Activated CD4-positive, alpha-beta T cell treated with anti-CD3 and anti-CD28 coated beads, Interleukin-2, amount 10 ng/mL, durations not matched to agents 7 days and 5 days (primary cell): ENCODE measurements at regions not wholly inside any gene's neighbourhood (a gene's known extent, or its start where the extent isn't known, plus 50 kb on each side); places are given as distances from the start of the nearest gene placed in this dataset.
"Not testable (repeated sequence)": the region's sequence is repeated elsewhere in the genome, so short reads cannot be mapped to it uniquely, and the experiment has no call there.

Experiments used
- CTCF ChIA-PET: fragments of 350-600 bp; sonication (Branson Sonifier 250); formaldehyde crosslinking; loops from one replicate; lab custom pipeline; 2021; ENCODE audit warnings: antibody characterized with exemption; lab: Charles Lee
- POLR2A ChIA-PET: fragments of 350-600 bp; sonication (Branson Sonifier 250); formaldehyde crosslinking; loops from one replicate; lab custom pipeline; 2021; ENCODE audit warnings: antibody characterized with exemption; lab: Charles Lee
- DNase-seq: peaks from one replicate; pipeline ENCODE4 v3.0.0-alpha.2; 2020
- H3K27ac Mint-ChIP-seq: one replicate; pipeline ENCODE4 v1.8.0; 2021; ENCODE audit warnings: mild to moderate bottlenecking, moderate library complexity, mixed read lengths
- H3K27me3 Mint-ChIP-seq: one replicate; pipeline ENCODE4 v1.8.0; 2021; ENCODE audit warnings: mixed read lengths
- H3K36me3 Mint-ChIP-seq: one replicate; pipeline ENCODE4 v1.8.0; 2021; ENCODE audit warnings: low read depth, mixed read lengths
- H3K4me1 Mint-ChIP-seq: one replicate; pipeline ENCODE4 v1.8.0; 2021; ENCODE audit warnings: mixed read lengths
- H3K4me3 Mint-ChIP-seq: one replicate; pipeline ENCODE4 v1.8.0; 2021; ENCODE audit warnings: mild to moderate bottlenecking, moderate library complexity, mixed read lengths
- H3K9me3 Mint-ChIP-seq: one replicate; pipeline ENCODE4 v1.8.0; 2021; ENCODE audit warnings: mixed read lengths

- Mint-ChIP-seq H3K27ac (no peak overlapping the region), H3K27me3 (peaks cover 25% of the 10 kb centered on the region), H3K4me1 (peaks cover 3% of the 10 kb centered on the region), H3K36me3 (no peaks in the 10 kb centered on the region), H3K4me3 (no peak overlapping the region), H3K9me3 (no peaks in the 10 kb centered on the region)
- no peak for DNase-seq
- ChIA-PET CTCF (no interaction called here), POLR2A (no interaction called here)
These were observed 568.8 kb upstream of the C16orf82 start for GRCh38 chr16:26497896-26498295.

GRCh38 chr16:26500326-26500725 is 566.4 kb upstream of the C16orf82 start:
- Mint-ChIP-seq H3K27ac (no peak overlapping the region), H3K9me3 (no peaks in the 10 kb centered on the region), H3K4me3 (no peak overlapping the region), H3K4me1 (peaks cover 3% of the 10 kb centered on the region), H3K27me3 (peaks cover 28% of the 10 kb centered on the region), H3K36me3 (no peaks in the 10 kb centered on the region)
- no peak for DNase-seq
- CTCF ChIA-PET = no interaction called here
- POLR2A ChIA-PET = no interaction called here

GRCh38 chr16:26505496-26505895 is 561.2 kb upstream of the C16orf82 start:
- ChIA-PET CTCF (no interaction called here), POLR2A (no interaction called here)
- no peaks in the 10 kb centered on the region for H3K4me1 Mint-ChIP-seq
- peaks cover 25% of the 10 kb centered on the region for H3K27me3 Mint-ChIP-seq
- no peak overlapping the region for H3K4me3 Mint-ChIP-seq
- DNase-seq = no peak
- no peaks in the 10 kb centered on the region for H3K36me3 Mint-ChIP-seq
- H3K27ac Mint-ChIP-seq = no peak overlapping the region
- no peaks in the 10 kb centered on the region for H3K9me3 Mint-ChIP-seq

DNA sequence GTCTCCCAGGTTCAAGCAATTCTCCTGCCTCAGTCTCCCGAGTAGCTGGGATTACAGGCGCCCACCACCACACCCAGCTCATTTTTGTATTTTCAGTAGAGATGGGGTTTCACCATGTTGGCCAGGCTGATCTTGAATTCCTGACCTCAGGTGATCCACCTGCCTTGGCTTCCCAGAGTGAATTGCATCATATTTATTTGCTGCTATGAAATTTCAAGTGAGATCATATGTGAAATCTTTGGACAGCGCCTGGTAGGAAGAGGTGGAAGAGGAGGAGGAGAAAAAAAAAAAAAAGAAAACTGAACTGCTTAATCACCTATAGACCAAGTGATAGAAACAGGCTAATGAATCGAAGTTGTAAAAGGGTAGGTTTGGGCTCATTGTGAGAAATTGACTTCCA is 557.8 kb upstream of the C16orf82 start:
- peaks cover 24% of the 10 kb centered on the region for H3K27me3 Mint-ChIP-seq
- H3K9me3 Mint-ChIP-seq, H3K36me3 Mint-ChIP-seq, POLR2A ChIA-PET, H3K4me3 Mint-ChIP-seq, CTCF ChIA-PET, H3K27ac Mint-ChIP-seq, DNase-seq, H3K4me1 Mint-ChIP-seq: not testable (repeated sequence)

DNA sequence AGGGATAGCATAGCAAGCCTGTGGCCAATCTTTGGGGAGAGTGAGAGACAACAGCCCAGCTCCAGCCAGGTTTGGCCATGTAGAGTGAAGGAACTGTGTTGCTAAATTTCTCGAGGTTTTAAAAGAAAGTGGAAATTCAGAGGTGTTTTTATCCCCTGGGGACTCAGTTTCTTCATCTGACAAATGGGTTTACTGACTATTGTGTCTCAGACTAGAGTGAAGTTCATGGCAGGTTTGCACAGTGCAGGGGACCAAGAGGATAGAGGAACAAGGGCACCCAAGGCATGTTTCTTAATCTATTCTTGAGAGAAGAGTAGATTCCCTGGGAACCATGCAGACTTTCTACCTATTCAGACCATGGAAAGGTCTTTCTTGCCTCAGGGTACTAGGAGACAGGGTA is 555.8 kb upstream of the C16orf82 start:
- no peaks in the 10 kb centered on the region for H3K36me3 Mint-ChIP-seq
- H3K4me3 Mint-ChIP-seq = no peak overlapping the region
- H3K9me3 Mint-ChIP-seq = no peaks in the 10 kb centered on the region

GRCh38 chr16:26511463-26511862 is 555.3 kb upstream of the C16orf82 start:
- no peaks in the 10 kb centered on the region for H3K9me3 Mint-ChIP-seq
- no peak for DNase-seq
- ChIA-PET CTCF (no interaction called here), POLR2A (no interaction called here)
- peaks cover 18% of the 10 kb centered on the region for H3K27me3 Mint-ChIP-seq
- no peak overlapping the region for H3K27ac Mint-ChIP-seq
- no peaks in the 10 kb centered on the region for H3K4me1 Mint-ChIP-seq
- H3K4me3 Mint-ChIP-seq = no peak overlapping the region
- H3K36me3 Mint-ChIP-seq = no peaks in the 10 kb centered on the region

More for the DNA sequence above, 555.8 kb upstream of the C16orf82 start:
- no peak for DNase-seq
- no peak overlapping the region for H3K27ac Mint-ChIP-seq
- ChIA-PET POLR2A (no interaction called here), CTCF (interaction anchor here (1.3 kb wide), 1 partner anchor 17 kb away, joined by 3 read pairs; no protein-coding TSS in a partner anchor)
- H3K27me3 Mint-ChIP-seq = peaks cover 21% of the 10 kb centered on the region
- H3K4me1 Mint-ChIP-seq = no peaks in the 10 kb centered on the region

DNA sequence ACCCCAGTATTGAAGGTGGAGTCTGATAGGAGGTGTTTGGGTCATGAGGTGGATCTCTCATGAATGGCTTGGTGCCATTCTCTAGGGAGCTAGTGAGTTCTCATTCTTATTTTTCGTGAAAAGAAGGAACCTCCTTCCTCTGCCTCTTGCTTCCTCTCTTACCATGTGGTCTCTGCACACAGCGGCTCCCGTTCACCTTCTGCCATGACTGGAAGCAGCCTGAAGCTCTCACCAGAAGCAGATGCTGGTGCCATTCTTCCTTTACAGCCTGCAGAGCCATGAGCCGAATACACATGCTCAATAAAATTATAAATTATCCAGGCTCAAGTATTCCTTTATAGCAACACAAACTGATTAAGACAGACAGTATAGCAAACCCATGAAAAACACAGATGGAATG is 545.1 kb upstream of the C16orf82 start:
- no peaks in the 10 kb centered on the region for H3K36me3 Mint-ChIP-seq
- DNase-seq = no peak
- ChIA-PET CTCF (no interaction called here), POLR2A (no interaction called here)
- H3K4me3 Mint-ChIP-seq = no peak overlapping the region
- peaks cover 23% of the 10 kb centered on the region for H3K27me3 Mint-ChIP-seq
- no peak overlapping the region for H3K27ac Mint-ChIP-seq
- H3K9me3 Mint-ChIP-seq = no peaks in the 10 kb centered on the region
- H3K4me1 Mint-ChIP-seq = no peaks in the 10 kb centered on the region

DNA sequence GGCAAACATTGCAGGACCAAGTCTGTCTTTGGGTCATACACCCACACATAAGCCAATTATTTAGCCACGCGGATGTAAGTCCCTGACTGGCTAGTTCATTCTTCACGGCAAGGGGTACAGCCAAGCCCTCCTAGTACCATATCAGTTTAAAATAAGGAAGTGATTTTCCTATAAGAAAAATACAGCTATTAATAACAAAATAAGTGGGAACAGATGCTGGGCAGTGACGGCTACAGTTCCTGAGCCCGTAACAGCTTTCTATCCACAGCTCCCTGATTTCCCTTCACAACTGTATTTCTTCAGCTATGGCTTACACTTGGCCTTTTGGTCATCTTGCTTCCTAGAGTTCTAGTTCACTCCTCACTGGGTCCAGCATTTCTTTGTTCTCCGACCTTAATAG is 542.4 kb upstream of the C16orf82 start:
- H3K36me3 Mint-ChIP-seq = no peaks in the 10 kb centered on the region
- DNase-seq = no peak
- H3K27me3 Mint-ChIP-seq = peaks cover 31% of the 10 kb centered on the region
- no peaks in the 10 kb centered on the region for H3K4me1 Mint-ChIP-seq
- POLR2A ChIA-PET = no interaction called here
- H3K27ac Mint-ChIP-seq = no peak overlapping the region
- H3K9me3 Mint-ChIP-seq = no peaks in the 10 kb centered on the region
- no peak overlapping the region for H3K4me3 Mint-ChIP-seq
- CTCF ChIA-PET = no interaction called here

DNA sequence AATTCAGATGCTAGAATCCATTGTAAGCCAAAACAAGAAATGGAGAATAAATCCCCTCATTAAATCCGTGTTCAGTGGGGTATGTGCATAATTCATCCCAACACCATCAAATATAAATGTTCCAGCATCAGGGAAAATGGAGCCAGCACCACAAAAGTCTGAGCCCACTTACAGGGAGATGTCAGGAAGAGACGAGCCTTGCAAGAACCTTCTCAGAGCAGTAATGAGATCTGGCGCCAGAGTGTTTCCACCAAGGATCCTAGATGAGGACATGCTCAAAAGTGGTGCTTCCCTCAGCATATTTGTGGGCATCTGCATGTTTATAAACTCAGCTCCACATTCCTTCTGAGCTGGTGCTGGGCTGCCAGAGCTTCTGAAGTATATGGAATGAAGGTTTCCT is 541.9 kb upstream of the C16orf82 start:
- H3K9me3 Mint-ChIP-seq = no peaks in the 10 kb centered on the region
- peaks cover 29% of the 10 kb centered on the region for H3K27me3 Mint-ChIP-seq
- no peak for DNase-seq
- no peak overlapping the region for H3K27ac Mint-ChIP-seq
- no peak overlapping the region for H3K4me3 Mint-ChIP-seq
- no peaks in the 10 kb centered on the region for H3K4me1 Mint-ChIP-seq
- H3K36me3 Mint-ChIP-seq = no peaks in the 10 kb centered on the region
- POLR2A ChIA-PET = no interaction called here
- CTCF ChIA-PET = no interaction called here

DNA sequence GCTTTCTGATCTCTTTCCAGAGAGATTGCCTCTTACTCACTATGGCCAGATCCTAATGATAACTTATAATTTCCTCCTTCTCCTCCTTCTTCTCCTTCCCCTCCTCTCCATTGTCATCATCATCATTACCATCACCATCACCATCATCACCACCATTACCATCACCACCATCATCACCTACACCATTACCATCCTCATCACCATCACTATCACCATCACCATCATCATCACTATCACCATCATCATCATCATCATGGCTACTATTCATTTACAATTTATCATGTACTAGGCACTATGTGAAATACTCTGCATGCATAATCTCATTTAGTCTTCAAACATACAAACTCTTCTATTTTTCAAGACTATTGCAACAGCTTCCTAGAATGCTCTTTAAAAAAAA is 540.9 kb upstream of the C16orf82 start:
- Mint-ChIP-seq H3K4me3 (no peak overlapping the region), H3K36me3 (no peaks in the 10 kb centered on the region), H3K9me3 (no peaks in the 10 kb centered on the region), H3K27ac (no peak overlapping the region), H3K4me1 (no peaks in the 10 kb centered on the region), H3K27me3 (peaks cover 26% of the 10 kb centered on the region)
- POLR2A ChIA-PET = no interaction called here
- CTCF ChIA-PET = no interaction called here
- no peak for DNase-seq

DNA sequence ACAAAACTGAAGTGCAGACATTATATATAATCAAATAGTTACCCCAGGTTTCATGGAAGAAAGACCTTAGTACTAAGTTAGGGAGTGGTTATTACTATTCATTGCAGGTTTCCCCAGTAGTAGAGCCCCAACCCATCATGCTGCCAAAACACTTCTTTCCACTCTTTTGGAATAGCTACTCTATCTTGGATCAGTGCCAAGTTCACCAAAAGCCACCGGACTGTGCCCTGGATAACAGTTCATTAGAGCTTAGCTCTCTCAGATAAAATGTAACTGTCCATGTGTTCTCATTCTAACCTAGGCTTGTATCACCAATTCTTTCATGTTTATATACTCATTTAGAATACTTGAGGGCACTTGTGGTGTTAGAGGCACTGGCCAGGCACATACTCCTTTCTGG is 540.1 kb upstream of the C16orf82 start:
- peaks cover 23% of the 10 kb centered on the region for H3K27me3 Mint-ChIP-seq
- no peaks in the 10 kb centered on the region for H3K4me1 Mint-ChIP-seq
- H3K9me3 Mint-ChIP-seq = no peaks in the 10 kb centered on the region
- H3K36me3 Mint-ChIP-seq = no peaks in the 10 kb centered on the region
- ChIA-PET CTCF (no interaction called here), POLR2A (no interaction called here)
- H3K4me3 Mint-ChIP-seq = no peak overlapping the region
- no peak overlapping the region for H3K27ac Mint-ChIP-seq
- DNase-seq = no peak

DNA sequence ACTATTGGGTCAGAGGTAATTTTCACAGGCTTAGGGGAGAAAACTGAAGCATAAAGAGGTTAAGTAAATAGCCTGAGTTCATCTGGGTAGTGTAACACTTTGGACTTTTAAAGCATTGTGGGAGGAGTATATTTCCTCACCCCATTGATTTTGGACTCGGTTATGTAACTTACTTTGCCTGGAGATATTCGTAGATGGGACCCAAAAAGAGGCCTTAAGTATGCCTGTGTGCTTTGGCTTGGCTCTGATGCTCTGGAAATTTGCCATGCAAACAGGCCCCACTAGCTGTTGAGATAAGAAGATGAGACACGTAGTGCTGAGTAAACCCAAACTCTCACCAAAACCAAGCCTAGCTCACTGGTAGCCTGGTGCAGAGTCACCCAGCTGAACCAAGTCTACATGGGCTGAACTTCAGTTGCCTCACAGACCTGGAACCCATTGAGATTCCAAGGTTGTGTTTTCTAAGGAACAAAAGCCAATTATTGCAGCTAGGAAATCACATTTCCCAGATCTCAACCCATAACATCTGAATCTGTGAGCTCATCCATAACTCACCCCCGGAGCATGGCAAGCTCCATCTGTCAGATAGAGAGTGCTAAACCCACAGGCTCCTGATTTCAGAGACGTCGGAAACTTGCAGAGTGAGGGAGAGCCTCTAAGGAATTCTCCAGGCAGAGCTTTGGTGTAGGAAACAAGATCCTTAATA is 536.0 kb upstream of the C16orf82 start:
- Mint-ChIP-seq H3K9me3 (no peaks in the 10 kb centered on the region), H3K36me3 (no peaks in the 10 kb centered on the region), H3K27me3 (peaks cover 28% of the 10 kb centered on the region), H3K4me1 (no peaks in the 10 kb centered on the region), H3K4me3 (no peak overlapping the region), H3K27ac (no peak overlapping the region)
- ChIA-PET CTCF (interaction anchor here (1.7 kb wide), 1 partner anchor 115 kb away, joined by 3 read pairs; no protein-coding TSS in a partner anchor), POLR2A (interaction anchor here (0.5 kb wide), 1 partner anchor 118 kb away, joined by 4 read pairs; no protein-coding TSS in a partner anchor)
- DNase-seq = no peak

- Mint-ChIP-seq H3K9me3 (no peaks in the 10 kb centered on the region), H3K4me3 (no peak overlapping the region), H3K27me3 (peaks cover 28% of the 10 kb centered on the region), H3K27ac (no peak overlapping the region), H3K4me1 (no peaks in the 10 kb centered on the region), H3K36me3 (no peaks in the 10 kb centered on the region)
- ChIA-PET POLR2A (no interaction called here), CTCF (interaction anchor here (1.7 kb wide), 1 partner anchor 114 kb away, joined by 3 read pairs; no protein-coding TSS in a partner anchor)
- DNase-seq = no peak
These were observed 535.4 kb upstream of the C16orf82 start for GRCh38 chr16:26531290-26531730.

DNA sequence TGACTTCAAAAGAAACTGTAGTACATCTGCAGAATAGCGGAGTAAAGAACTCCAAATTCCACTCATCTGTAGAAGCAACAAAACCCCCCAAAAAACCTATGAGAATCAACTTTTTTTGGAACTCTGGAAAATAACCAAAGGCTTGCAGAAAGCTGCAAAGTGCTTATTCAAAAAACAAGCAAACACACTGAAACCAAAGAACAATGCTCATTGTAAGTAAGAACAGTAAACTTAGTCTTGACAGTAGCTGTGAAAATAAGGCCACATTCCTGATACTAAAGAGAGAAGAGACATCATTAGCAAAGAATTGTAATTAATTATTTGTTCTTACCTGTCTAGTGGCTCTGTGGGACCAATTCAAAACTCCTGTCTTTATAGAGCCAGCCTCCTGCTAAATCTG is 534.3 kb upstream of the C16orf82 start:
- H3K27me3 Mint-ChIP-seq = peaks cover 35% of the 10 kb centered on the region
- H3K36me3 Mint-ChIP-seq = no peaks in the 10 kb centered on the region
- ChIA-PET CTCF (interaction anchor here (0.6 kb wide), 1 partner anchor 226 kb away, joined by 3 read pairs; no protein-coding TSS in a partner anchor), POLR2A (no interaction called here)
- no peak overlapping the region for H3K27ac Mint-ChIP-seq
- DNase-seq = no peak
- H3K4me3 Mint-ChIP-seq = no peak overlapping the region
- no peaks in the 10 kb centered on the region for H3K4me1 Mint-ChIP-seq
- no peaks in the 10 kb centered on the region for H3K9me3 Mint-ChIP-seq
